DMS 273 (cell line): ENCODE measurements at regions not wholly inside any gene's neighbourhood (a gene's known extent, or its start where the extent isn't known, plus 50 kb on each side); places are given as distances from the start of the nearest gene placed in this dataset.
"Not testable (repeated sequence)": the region's sequence is repeated elsewhere in the genome, so short reads cannot be mapped to it uniquely, and the experiment has no call there.

ENCODE experiments used
- DNase-seq: peaks from one replicate; lab custom pipeline; 2025; ENCODE audit not compliant: unreplicated experiment; lab: John Stamatoyannopoulos, UW

- DNase-seq: no peak
These were observed 366.1 kb upstream of the FAM47C start for GRCh38 chrX:36642052-36642451.

GRCh38 chrX:36650622-36651021 lies 357.5 kb upstream of the FAM47C start:
- no peak for DNase-seq

- no peak for DNase-seq
These were observed 324.7 kb upstream of the FAM47C start for GRCh38 chrX:36683507-36683906.

- DNase-seq: peak; percentile 6
These were observed 324.1 kb upstream of the FAM47C start for GRCh38 chrX:36684053-36684452.

- no peak for DNase-seq
These were observed 286.2 kb upstream of the FAM47C start for GRCh38 chrX:36721990-36722389.

GRCh38 chrX:36753602-36754001 lies 254.6 kb upstream of the FAM47C start:
- DNase-seq: no peak

GRCh38 chrX:36787752-36788151 lies 220.4 kb upstream of the FAM47C start:
- no peak for DNase-seq

GRCh38 chrX:36803151-36803550 lies 205.0 kb upstream of the FAM47C start:
- no peak for DNase-seq

GRCh38 chrX:36804066-36804465 lies 204.1 kb upstream of the FAM47C start:
- no peak for DNase-seq

- DNase-seq: no peak
These were observed 163.3 kb upstream of the FAM47C start for GRCh38 chrX:36844857-36845256.

GRCh38 chrX:36847496-36847895 lies 160.7 kb upstream of the FAM47C start:
- no peak for DNase-seq

- no peak for DNase-seq
These were observed 158.8 kb upstream of the FAM47C start for GRCh38 chrX:36849407-36849806.

GRCh38 chrX:36856849-36857248 lies 151.3 kb upstream of the FAM47C start:
- peak; percentile 45 for DNase-seq

GRCh38 chrX:36859231-36859630 lies 148.9 kb upstream of the FAM47C start:
- DNase-seq: no peak

GRCh38 chrX:36861601-36862000 lies 146.6 kb upstream of the FAM47C start:
- no peak for DNase-seq

- peak; percentile 73 for DNase-seq
These were observed 141.0 kb upstream of the FAM47C start for GRCh38 chrX:36867143-36867542.

GRCh38 chrX:36868592-36868991 lies 139.6 kb upstream of the FAM47C start:
- no peak for DNase-seq

- no peak for DNase-seq
These were observed 138.7 kb upstream of the FAM47C start for GRCh38 chrX:36869457-36869856.

GRCh38 chrX:36897690-36898089 lies 110.5 kb upstream of the FAM47C start:
- DNase-seq: no peak

GRCh38 chrX:36898301-36898700 lies 109.9 kb upstream of the FAM47C start:
- peak; percentile 44 for DNase-seq

- DNase-seq: not testable (repeated sequence)
These were observed 103.6 kb upstream of the FAM47C start for GRCh38 chrX:36904561-36904960.

- peak; percentile 71 for DNase-seq
These were observed 99.1 kb upstream of the FAM47C start for GRCh38 chrX:36908801-36909675.

GRCh38 chrX:36909676-36910030 lies 98.5 kb upstream of the FAM47C start:
- no peak for DNase-seq
